ENCODE measurements at regions not wholly inside any gene's neighbourhood (a gene's known extent, or its start where the extent isn't known, plus 50 kb on each side); places are given as distances from the start of the nearest gene placed in this dataset.
"Not testable (repeated sequence)": the region's sequence is repeated elsewhere in the genome, so short reads cannot be mapped to it uniquely, and the experiment has no call there.

- H3K4me1 Mint-ChIP-seq (ENCODE audit: low read depth in 2 of 2), result peaks cover 7 to 9% of the 10 kb centered on the region in 2 donors
- DNase-seq (ENCODE audit: low spot score) (no peak), ATAC-seq (no peak)
- H3K27ac Mint-ChIP-seq, result no peak overlapping the region
- H3K27me3 Mint-ChIP-seq, result no peaks in the 10 kb centered on the region
- no peak overlapping the region for H3K4me3 Mint-ChIP-seq
- H3K9me3 Mint-ChIP-seq, result peaks cover 7% of the 10 kb centered on the region
- peaks cover 32% of the 10 kb centered on the region for H3K36me3 Mint-ChIP-seq
Measured at GRCh38 chr5:94010814-94011213, 269.4 kb upstream of the POU5F2 start.

- H3K9me3 Mint-ChIP-seq, result peaks cover 4% of the 10 kb centered on the region
- peaks cover 15% of the 10 kb centered on the region for H3K36me3 Mint-ChIP-seq
- ATAC-seq (no peak), DNase-seq (ENCODE audit: low spot score) (no peak)
- no peak overlapping the region for H3K27ac Mint-ChIP-seq
- H3K4me3 Mint-ChIP-seq, result no peak overlapping the region
- peaks cover 7 to 9% of the 10 kb centered on the region in 2 donors for H3K4me1 Mint-ChIP-seq (ENCODE audit: low read depth in 2 of 2)
- no peaks in the 10 kb centered on the region for H3K27me3 Mint-ChIP-seq
Measured at GRCh38 chr5:94009161-94009560, 267.8 kb upstream of the POU5F2 start.

- no peak for ATAC-seq
- H3K27me3 Mint-ChIP-seq, result no peaks in the 10 kb centered on the region
- H3K27ac Mint-ChIP-seq, result no peak overlapping the region
- peaks cover 15% of the 10 kb centered on the region for H3K36me3 Mint-ChIP-seq
- H3K9me3 Mint-ChIP-seq, result no peaks in the 10 kb centered on the region
- DNase-seq (ENCODE audit: low spot score), result no peak
- H3K4me3 Mint-ChIP-seq, result no peak overlapping the region
- peaks cover 13 to 16% of the 10 kb centered on the region in 2 donors for H3K4me1 Mint-ChIP-seq (ENCODE audit: low read depth in 2 of 2)
Measured at GRCh38 chr5:93998951-93999455, 257.6 kb upstream of the POU5F2 start.

GRCh38 chr5:93997562-93997961, 256.2 kb upstream of the POU5F2 start:
- ATAC-seq, result no peak
- no peak overlapping the region for H3K4me3 Mint-ChIP-seq
- no peaks in the 10 kb centered on the region for H3K27me3 Mint-ChIP-seq
- no peaks in the 10 kb centered on the region for H3K9me3 Mint-ChIP-seq
- H3K4me1 Mint-ChIP-seq (ENCODE audit: low read depth in 2 of 2), result peaks cover 13 to 16% of the 10 kb centered on the region in 2 donors
- no peak overlapping the region for H3K27ac Mint-ChIP-seq
- H3K36me3 Mint-ChIP-seq, result peaks cover 15% of the 10 kb centered on the region
- DNase-seq (ENCODE audit: low spot score), result no peak

- Mint-ChIP-seq H3K36me3 (no peaks in the 10 kb centered on the region), H3K27me3 (no peaks in the 10 kb centered on the region), H3K4me3 (no peak overlapping the region), H3K27ac (no peak overlapping the region), H3K9me3 (no peaks in the 10 kb centered on the region), H3K4me1 (ENCODE audit: low read depth in 2 of 2) (peaks cover 26% of the 10 kb centered on the region in 2 donors)
- DNase-seq (ENCODE audit: low spot score) (no peak), ATAC-seq (peak; percentile 50 to 74)
Measured at GRCh38 chr5:93995126-93995621, 253.8 kb upstream of the POU5F2 start.

- Mint-ChIP-seq H3K9me3 (no peaks in the 10 kb centered on the region), H3K27me3 (no peaks in the 10 kb centered on the region), H3K4me1 (ENCODE audit: low read depth in 2 of 2) (peaks cover 26 to 28% of the 10 kb centered on the region in 2 donors), H3K36me3 (no peaks in the 10 kb centered on the region), H3K27ac (no peak overlapping the region), H3K4me3 (no peak overlapping the region)
- no peak for ATAC-seq
- DNase-seq (ENCODE audit: low spot score), result no peak
Measured at GRCh38 chr5:93993161-93993560, 251.8 kb upstream of the POU5F2 start.

GRCh38 chr5:93990504-93991070, 249.2 kb upstream of the POU5F2 start:
- Mint-ChIP-seq H3K4me3 (no peak overlapping the region), H3K9me3 (no peaks in the 10 kb centered on the region), H3K4me1 (ENCODE audit: low read depth in 2 of 2) (peaks cover 26 to 34% of the 10 kb centered on the region in 2 donors), H3K36me3 (no peaks in the 10 kb centered on the region), H3K27ac (no peak overlapping the region), H3K27me3 (no peaks in the 10 kb centered on the region)
- DNase-seq (ENCODE audit: low spot score), result no peak
- no peak for ATAC-seq

GRCh38 chr5:93985940-93986570, 244.7 kb upstream of the POU5F2 start:
- ATAC-seq; H3K4me3 Mint-ChIP-seq; DNase-seq (ENCODE audit: low spot score); H3K27ac Mint-ChIP-seq; H3K27me3 Mint-ChIP-seq; H3K36me3 Mint-ChIP-seq; H3K9me3 Mint-ChIP-seq: not testable (repeated sequence)
- peaks cover 15% of the 10 kb centered on the region in 2 donors for H3K4me1 Mint-ChIP-seq (ENCODE audit: low read depth in 2 of 2)

GRCh38 chr5:93978222-93978621, 236.8 kb upstream of the POU5F2 start:
- no peak overlapping the region for H3K27ac Mint-ChIP-seq
- peaks cover 24% of the 10 kb centered on the region for H3K9me3 Mint-ChIP-seq
- no peak for ATAC-seq
- peaks cover 31% of the 10 kb centered on the region for H3K36me3 Mint-ChIP-seq
- H3K27me3 Mint-ChIP-seq, result no peaks in the 10 kb centered on the region
- no peak for DNase-seq (ENCODE audit: low spot score)
- no peak overlapping the region for H3K4me3 Mint-ChIP-seq
- peaks cover 0 to 22% of the 10 kb centered on the region in 2 donors for H3K4me1 Mint-ChIP-seq (ENCODE audit: low read depth in 2 of 2)

- H3K4me1 Mint-ChIP-seq (ENCODE audit: low read depth in 2 of 2), result peaks cover 0 to 15% of the 10 kb centered on the region in 2 donors
- H3K4me3 Mint-ChIP-seq, result no peak overlapping the region
- H3K9me3 Mint-ChIP-seq, result no peaks in the 10 kb centered on the region
- H3K27me3 Mint-ChIP-seq, result no peaks in the 10 kb centered on the region
- no peak for ATAC-seq
- DNase-seq (ENCODE audit: low spot score), result no peak
- peaks cover 7% of the 10 kb centered on the region for H3K36me3 Mint-ChIP-seq
- H3K27ac Mint-ChIP-seq, result no peak overlapping the region
Measured at GRCh38 chr5:93967923-93968322, 226.5 kb upstream of the POU5F2 start.

GRCh38 chr5:93964421-93964820, 223.0 kb upstream of the POU5F2 start:
- no peak overlapping the region for H3K4me3 Mint-ChIP-seq
- peaks cover 0 to 10% of the 10 kb centered on the region in 2 donors for H3K4me1 Mint-ChIP-seq (ENCODE audit: low read depth in 2 of 2)
- H3K9me3 Mint-ChIP-seq, result no peaks in the 10 kb centered on the region
- DNase-seq (ENCODE audit: low spot score) (no peak), ATAC-seq (no peak)
- H3K36me3 Mint-ChIP-seq, result peaks cover 7% of the 10 kb centered on the region
- no peaks in the 10 kb centered on the region for H3K27me3 Mint-ChIP-seq
- H3K27ac Mint-ChIP-seq, result no peak overlapping the region

GRCh38 chr5:93960042-93960441, 218.6 kb upstream of the POU5F2 start:
- Mint-ChIP-seq H3K4me3 (no peak overlapping the region), H3K36me3 (no peaks in the 10 kb centered on the region), H3K9me3 (no peaks in the 10 kb centered on the region), H3K27me3 (no peaks in the 10 kb centered on the region), H3K4me1 (ENCODE audit: low read depth in 2 of 2) (no peaks in the 10 kb centered on the region), H3K27ac (no peak overlapping the region)
- ATAC-seq (no peak), DNase-seq (ENCODE audit: low spot score) (no peak)

GRCh38 chr5:93956006-93956405, 214.6 kb upstream of the POU5F2 start:
- no peak overlapping the region for H3K4me3 Mint-ChIP-seq
- no peak overlapping the region for H3K27ac Mint-ChIP-seq
- H3K27me3 Mint-ChIP-seq, result no peaks in the 10 kb centered on the region
- peaks cover 0 to 7% of the 10 kb centered on the region in 2 donors for H3K4me1 Mint-ChIP-seq (ENCODE audit: low read depth in 2 of 2)
- H3K9me3 Mint-ChIP-seq, result no peaks in the 10 kb centered on the region
- no peak for DNase-seq (ENCODE audit: low spot score)
- no peak for ATAC-seq
- no peaks in the 10 kb centered on the region for H3K36me3 Mint-ChIP-seq

- Mint-ChIP-seq H3K4me1 (ENCODE audit: low read depth in 2 of 2) (peaks cover 0 to 7% of the 10 kb centered on the region in 2 donors), H3K4me3 (no peak overlapping the region), H3K9me3 (no peaks in the 10 kb centered on the region), H3K27ac (no peak overlapping the region), H3K36me3 (no peaks in the 10 kb centered on the region), H3K27me3 (no peaks in the 10 kb centered on the region)
- DNase-seq (ENCODE audit: low spot score) (no peak), ATAC-seq (no peak)
Measured at GRCh38 chr5:93954421-93955069, 213.1 kb upstream of the POU5F2 start.
